ENCODE measurements at regions not wholly inside any gene's neighbourhood (a gene's known extent, or its start where the extent isn't known, plus 50 kb on each side); places are given as distances from the start of the nearest gene placed in this dataset.

GRCh38 chr3:40969756-40970466 lies 229.4 kb upstream of the CTNNB1 start:
- TF ChIP-seq CTCF (optimal IDR thresholded peaks at IDR 0.05 in 1 of 3, IDR thresholded peaks at IDR 0.05 in 1 of 3, conservative IDR thresholded peaks at IDR 0.05 in 1 of 3; ENCODE audit: extremely low read depth in 1 of 3, insufficient read depth in 2 of 3, low read length in 3 of 3): no peak
- TF ChIP-seq EZH2 (IDR thresholded peaks at IDR 0.05; ENCODE audit: low read length): no peak

Data from keratinocyte (primary cell).